ENCODE measurements at regions not wholly inside any gene's neighbourhood (a gene's known extent, or its start where the extent isn't known, plus 50 kb on each side); places are given as distances from the start of the nearest gene placed in this dataset.

DNA sequence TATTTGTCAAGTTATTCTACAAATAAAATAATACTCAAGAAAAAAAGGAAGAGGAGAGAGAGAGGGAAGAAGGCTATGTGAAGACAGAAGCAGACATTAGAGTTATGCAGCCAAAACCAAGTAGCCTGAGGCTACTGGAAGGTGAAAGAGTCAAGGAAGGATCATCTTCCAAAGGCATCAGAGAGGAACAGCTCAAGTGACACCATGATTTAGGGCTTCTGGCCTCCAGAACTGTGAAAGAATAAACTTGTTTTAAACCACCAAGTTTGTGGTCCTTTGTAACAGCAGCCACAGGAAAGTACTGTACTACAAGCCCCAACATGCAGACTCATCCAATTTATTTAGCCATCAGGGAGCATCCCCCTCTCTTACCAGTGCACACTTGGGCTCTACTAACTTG is 788.5 kb upstream of the LRRTM1 start:
- no peak for ATAC-seq
- Mint-ChIP-seq H3K4me3 (no peak overlapping the region), H3K9me3 (peaks cover 14 to 22% of the 10 kb centered on the region in 2 donors), H3K27ac (no peak overlapping the region), H3K4me1 (no peaks in the 10 kb centered on the region), H3K36me3 (peaks cover 7% of the 10 kb centered on the region), H3K27me3 (ENCODE audit: low read depth in 2 of 2) (no peaks in the 10 kb centered on the region)
- Histone ChIP-seq H3K27me3 (ENCODE audit: control insufficient read depth, insufficient read depth, low read length) (no peaks in the 10 kb centered on the region), H3K4me3 (ENCODE audit: low read length) (no peak overlapping the region), H3K4me1 (ENCODE audit: control insufficient read depth, insufficient read depth, low read length) (no peaks in the 10 kb centered on the region), H3K36me3 (ENCODE audit: control insufficient read depth, insufficient read depth, low read length) (no peaks in the 10 kb centered on the region), H3K27ac (ENCODE audit: low read length) (no peak overlapping the region), H3K9me3 (ENCODE audit: control insufficient read depth, insufficient read depth, low read length) (peaks cover 3% of the 10 kb centered on the region)
- DNase-seq = no peak
- TF ChIP-seq, protein P1, sequence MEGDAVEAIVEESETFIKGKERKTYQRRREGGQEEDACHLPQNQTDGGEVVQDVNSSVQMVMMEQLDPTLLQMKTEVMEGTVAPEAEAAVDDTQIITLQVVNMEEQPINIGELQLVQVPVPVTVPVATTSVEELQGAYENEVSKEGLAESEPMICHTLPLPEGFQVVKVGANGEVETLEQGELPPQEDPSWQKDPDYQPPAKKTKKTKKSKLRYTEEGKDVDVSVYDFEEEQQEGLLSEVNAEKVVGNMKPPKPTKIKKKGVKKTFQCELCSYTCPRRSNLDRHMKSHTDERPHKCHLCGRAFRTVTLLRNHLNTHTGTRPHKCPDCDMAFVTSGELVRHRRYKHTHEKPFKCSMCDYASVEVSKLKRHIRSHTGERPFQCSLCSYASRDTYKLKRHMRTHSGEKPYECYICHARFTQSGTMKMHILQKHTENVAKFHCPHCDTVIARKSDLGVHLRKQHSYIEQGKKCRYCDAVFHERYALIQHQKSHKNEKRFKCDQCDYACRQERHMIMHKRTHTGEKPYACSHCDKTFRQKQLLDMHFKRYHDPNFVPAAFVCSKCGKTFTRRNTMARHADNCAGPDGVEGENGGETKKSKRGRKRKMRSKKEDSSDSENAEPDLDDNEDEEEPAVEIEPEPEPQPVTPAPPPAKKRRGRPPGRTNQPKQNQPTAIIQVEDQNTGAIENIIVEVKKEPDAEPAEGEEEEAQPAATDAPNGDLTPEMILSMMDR (IDR thresholded peaks at IDR 0.05) = no peak
- intact Hi-C loops (cut with micrococcal nuclease) = no loop called here

DNA sequence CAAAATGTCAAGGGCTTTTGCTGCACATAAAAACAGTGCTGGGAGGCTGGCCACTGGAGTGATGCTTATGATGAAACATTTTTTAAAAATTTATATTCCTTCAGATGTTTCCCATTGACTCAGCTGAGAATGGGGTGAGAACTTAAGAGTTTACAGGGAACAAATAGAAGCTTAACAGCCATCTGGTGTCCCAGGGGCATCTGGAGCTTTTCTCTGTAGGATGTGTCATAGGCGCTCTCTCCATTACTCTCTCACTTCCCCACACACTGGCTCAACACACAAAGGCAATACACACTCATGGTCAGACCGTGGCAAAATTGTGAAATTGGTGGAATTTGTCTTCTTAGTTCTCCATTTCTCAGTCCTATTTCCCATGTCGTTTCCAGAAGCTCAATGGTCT is 783.1 kb upstream of the LRRTM1 start:
- intact Hi-C loops (cut with micrococcal nuclease) = no loop called here
- H3K4me3 Mint-ChIP-seq = no peak overlapping the region
- peaks cover 14 to 19% of the 10 kb centered on the region in 2 donors for H3K9me3 Mint-ChIP-seq
- TF ChIP-seq, protein P1 (IDR thresholded peaks at IDR 0.05) = no peak
- no peak for DNase-seq
- no peak for ATAC-seq
- H3K27me3 ChIP-seq (ENCODE audit: control insufficient read depth, insufficient read depth, low read length) = no peaks in the 10 kb centered on the region
- H3K4me1 ChIP-seq (ENCODE audit: control insufficient read depth, insufficient read depth, low read length) = no peaks in the 10 kb centered on the region
- H3K4me3 ChIP-seq (ENCODE audit: low read length) = no peak overlapping the region
- H3K27ac ChIP-seq (ENCODE audit: low read length) = no peak overlapping the region
- no peaks in the 10 kb centered on the region for H3K4me1 Mint-ChIP-seq
- no peaks in the 10 kb centered on the region for H3K36me3 ChIP-seq (ENCODE audit: control insufficient read depth, insufficient read depth, low read length)
- no peak overlapping the region for H3K27ac Mint-ChIP-seq
- no peaks in the 10 kb centered on the region for H3K27me3 Mint-ChIP-seq (ENCODE audit: low read depth in 2 of 2)
- H3K36me3 Mint-ChIP-seq = no peaks in the 10 kb centered on the region
- H3K9me3 ChIP-seq (ENCODE audit: control insufficient read depth, insufficient read depth, low read length) = no peaks in the 10 kb centered on the region
- WGBS (ENCODE audit: insufficient coverage) = 75% methylated on average over 2 of the region's 3 CpGs

DNA sequence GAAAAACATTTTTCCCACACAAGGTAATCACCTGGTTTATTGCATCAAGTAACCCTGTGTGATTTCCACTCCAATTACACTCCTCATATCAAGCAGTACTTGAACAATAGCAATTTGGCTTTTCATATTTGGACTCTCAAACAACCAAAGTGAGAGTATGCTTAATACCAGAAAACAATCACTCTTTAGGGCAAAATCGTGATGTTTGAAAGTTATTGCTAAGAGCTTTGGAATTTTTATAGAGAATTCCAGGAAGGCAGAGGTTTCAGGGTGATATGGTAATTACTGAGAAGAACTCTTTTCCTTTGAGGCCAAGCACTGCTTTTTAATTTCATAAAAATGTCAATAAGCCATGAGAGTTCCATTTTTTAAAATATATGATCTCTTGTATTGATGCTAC is 779.5 kb upstream of the LRRTM1 start:
- DNase-seq = no peak
- H3K4me1 ChIP-seq (ENCODE audit: control insufficient read depth, insufficient read depth, low read length) = no peaks in the 10 kb centered on the region
- no peak overlapping the region for H3K27ac ChIP-seq (ENCODE audit: low read length)
- no peak overlapping the region for H3K4me3 Mint-ChIP-seq
- no peak overlapping the region for H3K27ac Mint-ChIP-seq
- no peak for ATAC-seq
- no peaks in the 10 kb centered on the region for H3K27me3 Mint-ChIP-seq (ENCODE audit: low read depth in 2 of 2)
- no CpG with 5 or more reads among the region's 1 CpG for WGBS (ENCODE audit: insufficient coverage)
- no peaks in the 10 kb centered on the region for H3K27me3 ChIP-seq (ENCODE audit: control insufficient read depth, insufficient read depth, low read length)
- intact Hi-C loops (cut with micrococcal nuclease) = no loop called here
- peaks cover 7% of the 10 kb centered on the region for H3K36me3 Mint-ChIP-seq
- H3K9me3 Mint-ChIP-seq = peaks cover 15 to 21% of the 10 kb centered on the region in 2 donors
- H3K9me3 ChIP-seq (ENCODE audit: control insufficient read depth, insufficient read depth, low read length) = no peaks in the 10 kb centered on the region
- TF ChIP-seq, protein P1 (IDR thresholded peaks at IDR 0.05) = no peak
- no peaks in the 10 kb centered on the region for H3K36me3 ChIP-seq (ENCODE audit: control insufficient read depth, insufficient read depth, low read length)
- no peak overlapping the region for H3K4me3 ChIP-seq (ENCODE audit: low read length)
- H3K4me1 Mint-ChIP-seq = no peaks in the 10 kb centered on the region

DNA sequence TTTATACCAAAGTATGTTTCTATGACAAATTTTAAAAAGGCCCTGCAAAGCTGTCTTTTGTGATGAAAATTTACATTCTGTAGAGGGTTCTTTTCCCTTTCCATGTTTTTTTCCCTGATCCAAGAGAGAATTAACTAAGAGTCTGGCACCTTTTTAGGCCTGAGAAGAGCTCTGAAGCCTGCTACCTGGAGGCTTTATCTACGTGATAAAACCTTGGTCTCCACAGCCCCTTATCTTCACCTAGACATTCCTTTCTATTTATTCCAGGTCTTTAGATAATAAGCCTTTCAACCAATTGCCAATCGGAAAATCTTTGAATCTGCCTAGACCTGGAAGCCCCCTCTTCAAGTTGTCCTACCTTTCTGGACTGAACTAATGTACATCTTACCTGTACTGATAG is 774.1 kb upstream of the LRRTM1 start:
- no peaks in the 10 kb centered on the region for H3K4me1 ChIP-seq (ENCODE audit: control insufficient read depth, insufficient read depth, low read length)
- no peak overlapping the region for H3K4me3 ChIP-seq (ENCODE audit: low read length)
- intact Hi-C loops (cut with micrococcal nuclease) = no loop called here
- H3K9me3 ChIP-seq (ENCODE audit: control insufficient read depth, insufficient read depth, low read length) = no peaks in the 10 kb centered on the region
- WGBS (ENCODE audit: insufficient coverage) = 65% methylated on average over 2 of the region's 2 CpGs
- Mint-ChIP-seq H3K4me3 (no peak overlapping the region), H3K4me1 (no peaks in the 10 kb centered on the region), H3K27ac (no peak overlapping the region), H3K9me3 (peaks cover 17 to 24% of the 10 kb centered on the region in 2 donors), H3K36me3 (peaks cover 7% of the 10 kb centered on the region), H3K27me3 (ENCODE audit: low read depth in 2 of 2) (no peaks in the 10 kb centered on the region)
- H3K36me3 ChIP-seq (ENCODE audit: control insufficient read depth, insufficient read depth, low read length) = no peaks in the 10 kb centered on the region
- TF ChIP-seq, protein P1 (IDR thresholded peaks at IDR 0.05) = no peak
- H3K27ac ChIP-seq (ENCODE audit: low read length) = no peak overlapping the region
- H3K27me3 ChIP-seq (ENCODE audit: control insufficient read depth, insufficient read depth, low read length) = no peaks in the 10 kb centered on the region
- ATAC-seq (no peak), DNase-seq (no peak)

All from natural killer cell (primary cell).